AG10803 (cell line): ENCODE measurements at regions not wholly inside any gene's neighbourhood (a gene's known extent, or its start where the extent isn't known, plus 50 kb on each side); places are given as distances from the start of the nearest gene placed in this dataset.
A peak's percentile ranks its signal among the peaks of the same experiment; 100 is the strongest.

ENCODE experiments used
- DNase-seq: peaks from one replicate; pipeline ENCODE4 v3.0.0; 2010; ENCODE audit warnings: low read depth
- H3K4me3 ChIP-seq: 2 replicates; pipeline ENCODE4 v1.5.1; 2011; ENCODE audit warnings: mild to moderate bottlenecking, low read length, control low read depth
- TF ChIP-seq, protein P1 (sequence below): conservative IDR thresholded peaks from 2 replicates; pipeline ENCODE4 v1.5.1; 2011; ENCODE audit warnings: mild to moderate bottlenecking, low read length, control low read depth, inconsistent platforms

DNA sequence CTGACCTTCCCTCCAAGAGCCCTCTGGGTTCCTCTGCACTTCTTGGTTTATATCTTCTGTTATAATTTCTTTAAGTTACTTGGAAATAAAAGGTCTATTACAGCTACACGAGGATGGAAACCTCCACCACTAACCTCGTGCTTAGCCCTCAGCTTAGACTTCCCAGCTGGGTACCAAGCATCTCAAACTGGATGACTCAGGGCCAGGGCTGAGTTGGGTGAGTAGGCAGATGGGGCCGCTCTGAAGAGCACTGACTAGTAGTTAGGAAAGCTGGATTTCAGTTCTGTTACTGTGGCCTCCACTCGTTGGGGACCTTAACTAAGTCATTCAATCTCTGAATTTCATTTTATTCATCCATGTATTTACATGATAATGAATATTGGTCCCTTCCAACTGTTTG, 1036.6 kb downstream of the IGSF11 start:
- peak; percentile 1 for DNase-seq
- TF ChIP-seq, protein P1, sequence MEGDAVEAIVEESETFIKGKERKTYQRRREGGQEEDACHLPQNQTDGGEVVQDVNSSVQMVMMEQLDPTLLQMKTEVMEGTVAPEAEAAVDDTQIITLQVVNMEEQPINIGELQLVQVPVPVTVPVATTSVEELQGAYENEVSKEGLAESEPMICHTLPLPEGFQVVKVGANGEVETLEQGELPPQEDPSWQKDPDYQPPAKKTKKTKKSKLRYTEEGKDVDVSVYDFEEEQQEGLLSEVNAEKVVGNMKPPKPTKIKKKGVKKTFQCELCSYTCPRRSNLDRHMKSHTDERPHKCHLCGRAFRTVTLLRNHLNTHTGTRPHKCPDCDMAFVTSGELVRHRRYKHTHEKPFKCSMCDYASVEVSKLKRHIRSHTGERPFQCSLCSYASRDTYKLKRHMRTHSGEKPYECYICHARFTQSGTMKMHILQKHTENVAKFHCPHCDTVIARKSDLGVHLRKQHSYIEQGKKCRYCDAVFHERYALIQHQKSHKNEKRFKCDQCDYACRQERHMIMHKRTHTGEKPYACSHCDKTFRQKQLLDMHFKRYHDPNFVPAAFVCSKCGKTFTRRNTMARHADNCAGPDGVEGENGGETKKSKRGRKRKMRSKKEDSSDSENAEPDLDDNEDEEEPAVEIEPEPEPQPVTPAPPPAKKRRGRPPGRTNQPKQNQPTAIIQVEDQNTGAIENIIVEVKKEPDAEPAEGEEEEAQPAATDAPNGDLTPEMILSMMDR, result no peak

DNA sequence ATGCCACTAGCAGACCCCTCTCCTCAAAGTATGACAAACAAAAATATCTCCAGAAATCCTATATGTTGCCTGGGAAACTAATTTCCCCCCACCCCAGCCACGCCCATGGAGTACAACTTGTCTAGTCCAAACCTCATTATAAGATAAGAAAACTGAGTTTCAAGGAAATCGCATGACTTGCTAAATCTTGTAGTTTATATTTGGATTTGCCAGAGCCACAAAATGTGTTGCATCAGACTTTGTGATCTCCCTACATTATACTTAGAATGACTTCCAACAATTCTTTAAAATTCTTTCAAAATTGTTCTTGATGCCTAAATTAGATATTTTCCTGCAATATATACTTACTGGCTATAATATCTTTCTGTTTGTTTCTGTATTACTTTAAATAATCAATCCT, 1034.4 kb downstream of the IGSF11 start:
- no peak for DNase-seq
- TF ChIP-seq, protein P1, result no peak
- H3K4me3 ChIP-seq, result no peak overlapping the region

More for the DNA sequence above, 1036.6 kb downstream of the IGSF11 start:
- H3K4me3 ChIP-seq, result no peak overlapping the region

DNA sequence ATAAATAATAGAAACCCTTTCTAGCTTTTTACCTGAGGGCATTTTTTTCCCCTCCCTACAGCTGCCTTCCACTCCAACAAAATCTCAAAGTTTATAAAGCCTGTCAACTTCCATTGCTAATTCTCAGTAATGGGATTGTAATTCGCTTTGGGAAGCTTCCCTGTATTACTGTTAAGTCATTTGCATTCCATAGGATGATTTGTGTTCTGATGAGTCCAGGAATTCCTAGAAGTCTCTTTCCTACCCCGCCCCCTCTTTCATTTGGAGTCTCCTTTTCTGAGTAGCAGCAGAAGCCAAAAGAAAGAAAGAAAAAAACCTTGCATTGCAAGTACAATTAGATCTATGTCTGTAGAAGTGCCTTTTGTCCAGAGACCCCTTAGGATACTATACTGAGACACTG, 1033.3 kb downstream of the IGSF11 start:
- no peak overlapping the region for H3K4me3 ChIP-seq
- TF ChIP-seq, protein P1, result no peak
- DNase-seq, result no peak

DNA sequence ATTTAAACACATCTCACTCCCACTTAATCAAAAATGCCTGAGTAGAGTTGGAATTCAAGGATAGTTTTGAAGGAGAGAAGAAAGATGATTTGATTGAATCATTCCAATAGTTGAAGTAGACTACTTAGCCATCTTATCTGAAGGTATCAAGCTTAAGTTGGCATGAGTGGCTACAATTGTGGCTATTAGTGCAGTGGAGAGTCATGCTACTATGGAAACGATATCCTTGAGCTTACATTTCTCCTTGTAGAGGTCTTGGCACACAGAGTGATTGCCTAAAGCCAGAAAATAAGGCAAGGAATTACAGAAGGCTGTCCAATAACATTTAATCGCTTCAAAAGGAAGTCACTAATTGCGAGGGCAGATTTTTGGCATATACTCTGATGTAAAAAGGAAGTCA, 1022.7 kb downstream of the IGSF11 start:
- no peak overlapping the region for H3K4me3 ChIP-seq
- TF ChIP-seq, protein P1, result no peak

DNA sequence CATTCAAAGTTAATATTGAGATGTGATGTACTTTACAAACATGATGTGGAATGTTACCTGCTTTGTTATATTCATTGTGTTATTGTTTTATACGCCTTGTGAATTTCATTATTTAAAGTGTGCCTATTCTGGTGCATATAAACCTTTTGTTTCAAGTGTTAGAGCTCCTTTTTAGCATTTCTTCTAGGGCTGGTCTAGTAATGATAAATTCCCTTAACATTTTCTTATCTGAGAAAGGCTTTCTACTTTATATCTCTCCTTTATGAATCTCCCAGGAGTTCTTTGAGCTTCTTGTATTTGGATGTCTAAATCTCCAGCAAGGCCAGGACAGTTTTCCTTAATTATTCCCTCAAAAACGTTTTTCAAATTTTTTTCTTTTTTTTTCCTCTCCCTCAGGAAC, 1005.6 kb downstream of the IGSF11 start:
- no peak overlapping the region for H3K4me3 ChIP-seq
- no peak for DNase-seq
- TF ChIP-seq, protein P1, result no peak

More for the DNA sequence above, 1022.7 kb downstream of the IGSF11 start:
- no peak for DNase-seq

DNA sequence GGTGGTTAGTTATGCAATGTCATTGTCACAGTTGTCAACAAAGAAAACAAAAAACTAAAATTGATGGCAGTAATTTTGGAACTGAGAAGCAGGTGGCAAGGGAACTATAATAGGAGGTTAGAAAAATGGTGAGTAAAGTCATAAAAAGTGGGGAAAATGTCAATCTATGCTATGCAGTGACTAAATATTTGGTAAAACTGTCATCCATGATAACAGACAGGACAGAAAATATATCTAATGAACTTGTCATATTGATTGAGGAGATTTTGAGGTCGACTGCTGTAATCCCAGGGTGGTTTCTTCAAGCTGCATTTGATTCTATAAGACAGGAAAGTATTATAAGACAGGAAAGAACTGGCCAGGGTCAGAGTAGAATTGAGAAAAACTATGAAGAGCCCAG, 998.4 kb downstream of the IGSF11 start:
- DNase-seq, result no peak
- H3K4me3 ChIP-seq, result no peak overlapping the region
- TF ChIP-seq, protein P1, result no peak

DNA sequence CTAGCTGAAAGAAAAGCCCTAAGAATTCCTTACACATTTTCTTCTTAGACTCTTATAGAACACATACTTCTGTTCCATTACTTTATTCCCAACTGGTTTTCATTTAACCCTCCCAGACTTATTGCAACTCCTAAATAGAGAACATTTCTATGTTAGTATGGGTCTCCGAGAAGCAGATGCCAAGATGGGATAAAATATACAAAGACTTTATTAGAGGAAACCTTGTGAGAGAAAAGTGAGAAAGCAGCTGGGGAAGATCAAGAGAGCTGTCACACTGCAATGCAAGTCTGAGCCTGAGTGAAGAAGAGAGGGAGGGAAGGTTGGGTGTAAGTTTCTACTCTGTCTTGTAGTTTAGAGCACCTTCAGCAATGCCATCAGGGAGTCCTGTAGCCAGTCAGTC, 979.3 kb downstream of the IGSF11 start:
- no peak overlapping the region for H3K4me3 ChIP-seq
- no peak for DNase-seq
- TF ChIP-seq, protein P1, result no peak
